HepG2 (cell line): ENCODE measurements at regions not wholly inside any gene's neighbourhood (a gene's known extent, or its start where the extent isn't known, plus 50 kb on each side); places are given as distances from the start of the nearest gene placed in this dataset.
A peak's percentile ranks its signal among the peaks of the same experiment; 100 is the strongest.

Experiments used
- ATAC-seq: fragments of 200-7000 bp; cut with Tn5 transposase; 3 replicates; pipeline ENCODE4 v1.9.1; 2020; ENCODE audit warnings: mild to moderate bottlenecking, moderate library complexity
- BruUV-seq: library from RNA; stranded (reverse); fragments of 400-500 nt; replicated peaks from 2 replicates; lab custom pipeline; 2021; lab: Mats Ljungman, UMichigan
- CTCF ChIA-PET: fragments of 300-600 bp; formaldehyde crosslinking; extraction: SDS; loops from one replicate; lab custom pipeline; 2021; ENCODE audit warnings: low total read pairs, inconsistent platforms, low intra/inter-chr PET ratio; lab: Yijun Ruan, JAX
- POLR2A ChIA-PET: fragments of 350-600 bp; sonication (Branson Sonifier 250); formaldehyde crosslinking; loops from one replicate; lab custom pipeline; 2020; ENCODE audit warnings: antibody characterized with exemption, inconsistent platforms; lab: Yijun Ruan, JAX
- DNase-seq: peaks from one replicate; pipeline ENCODE4 v3.0.0-alpha.2; 2015; ENCODE audit warnings: low spot score
- FAIRE-seq: peaks from 3 replicates; lab custom pipeline; 2011; peaks lifted over from hg19 to GRCh38; lab: Jason Lieb, UNC
- H2AFZ ChIP-seq: one replicate; pipeline ENCODE4 v1.6.1; 2011; ENCODE audit warnings: low read length, inconsistent platforms
- H3K27ac ChIP-seq: fragments of 300-600 bp; 3 replicates; pipeline ENCODE4 v1.8.0; 2011; ENCODE audit warnings: mixed run types, mild to moderate bottlenecking, mixed read lengths, low read length, inconsistent platforms; ENCODE audit not compliant: insufficient read depth; ENCODE audit errors: extremely low read length
- H3K27me3 ChIP-seq, 2 experiments: fragments of 200-600 bp in 1 of 2; 2 replicates in 1 of 2; 3 replicates in 1 of 2; pipeline versions ENCODE4 v1.6.0 to v1.8.0; 2011; ENCODE audit warnings: low read length in 2 of 2, mild to moderate bottlenecking in 2 of 2, moderate library complexity in 2 of 2, inconsistent platforms in 1 of 2; ENCODE audit not compliant: insufficient read depth in 2 of 2, control insufficient read depth in 1 of 2
- H3K36me3 ChIP-seq, 2 experiments: fragments of 200-600 bp in 1 of 2; replicated peaks in 1 of 2; 2 replicates in 1 of 2; 3 replicates in 1 of 2; pipeline versions ENCODE4 v1.5.1 to v1.8.0; 2011; ENCODE audit warnings: low read length in 2 of 2, inconsistent platforms in 1 of 2; ENCODE audit not compliant: insufficient read depth in 2 of 2, control insufficient read depth in 1 of 2
- H3K4me1 ChIP-seq: 2 replicates; pipeline ENCODE4 v1.5.1; 2012; ENCODE audit warnings: low read length, inconsistent platforms; ENCODE audit not compliant: insufficient read depth
- H3K4me2 ChIP-seq: 2 replicates; pipeline ENCODE4 v1.6.0; 2011; ENCODE audit warnings: low read depth, low read length, inconsistent platforms
- H3K4me3 ChIP-seq, 3 experiments: fragments of 200-600 bp in 1 of 3; sonication (generic), shearing (Covaris generic) in 1 of 3; replicated peaks in 1 of 3; 2 replicates each; pipeline ENCODE4 v1.5.1; 2011 to 2016; ENCODE audit warnings: low read length in 3 of 3, inconsistent platforms in 2 of 3, low read depth in 2 of 3, mild to moderate bottlenecking in 2 of 3, control low read depth in 1 of 3, mixed read lengths in 1 of 3; ENCODE audit not compliant: insufficient read depth in 1 of 3
- H3K79me2 ChIP-seq: one replicate; pipeline ENCODE4 v1.6.1; 2011; ENCODE audit warnings: low read length, inconsistent platforms; ENCODE audit not compliant: insufficient read depth
- H3K9ac ChIP-seq: 2 replicates; pipeline ENCODE4 v1.6.0; 2011; ENCODE audit warnings: mild to moderate bottlenecking, low read depth, low read length, inconsistent platforms; ENCODE audit not compliant: insufficient read depth
- H3K9me3 ChIP-seq: 2 replicates; pipeline ENCODE4 v1.5.1; 2012; ENCODE audit warnings: mild to moderate bottlenecking, low read length
- H4K20me1 ChIP-seq: 2 replicates; pipeline ENCODE4 v1.6.0; 2011; ENCODE audit warnings: inconsistent platforms, mild to moderate bottlenecking, low read length, moderate library complexity; ENCODE audit not compliant: insufficient read depth
- FOSL2 ChIP-seq: sonication (generic); formaldehyde crosslinking; IDR thresholded peaks from 2 replicates; pipeline ENCODE4 v1.4.0; 2020; ENCODE audit warnings: missing genetic modification reagents
- HMGXB3 ChIP-seq: sonication (generic); formaldehyde crosslinking; IDR thresholded peaks from 2 replicates; pipeline ENCODE4 v1.4.0; 2020; ENCODE audit warnings: missing genetic modification reagents, borderline replicate concordance
- WGBS: methylation state at CpG from one replicate; pipeline ENCODE4 v1.1.6; 2017; ENCODE audit warnings: low lambda C conversion rate; 5-methylcytosine and 5-hydroxymethylcytosine counted together
- in situ Hi-C: cut with HindIII; loops from 2 replicates; pipeline ENCODE4 v1.10.0; 2017; ENCODE audit warnings: low pct_unique_long_range_greater_than_20kb; ENCODE audit not compliant: extremely low pct_ligation_motif_present
- intact Hi-C: fragments of 100-400 bp; cut with micrococcal nuclease; formaldehyde crosslinking; loops from one replicate; pipeline ENCODE4 v1.10.0; 2022; ENCODE audit not compliant: unreplicated experiment

- H3K27me3 ChIP-seq: no peaks in the 10 kb centered on the region; a peak in 1 of 5 replicates
- FAIRE-seq: no peak
- H2AFZ ChIP-seq: no peak overlapping the region
- in situ Hi-C loops (no loop called here), intact Hi-C loops (loop anchor here (10.0 kb wide), 1 partner anchor 387 kb away; no protein-coding TSS in a partner anchor)
- ChIA-PET CTCF (no interaction called here), POLR2A (no interaction called here)
- no peaks in the 10 kb centered on the region for H3K36me3 ChIP-seq
- DNase-seq: peak; percentile 25
- no peaks in the 10 kb centered on the region for H4K20me1 ChIP-seq
- BruUV-seq: no TSS peak
- H3K4me2 ChIP-seq: no peak overlapping the region
- H3K79me2 ChIP-seq: no peaks in the 10 kb centered on the region
- H3K4me3 ChIP-seq: no peak overlapping the region
- WGBS: 66% methylated on average over 13 of the region's 16 CpGs
- TF ChIP-seq FOSL2 (CRISPR knock-in tag): peak; percentile 80
- no peak for TF ChIP-seq HMGXB3 (CRISPR knock-in tag)
- no peak for ATAC-seq
- H3K9ac ChIP-seq: no peak overlapping the region
- no peaks in the 10 kb centered on the region for H3K9me3 ChIP-seq
- H3K27ac ChIP-seq: no peak overlapping the region
- H3K4me1 ChIP-seq: peaks cover 60% of the 10 kb centered on the region
Measured at GRCh38 chr10:43867667-43868565, 219.2 kb upstream of the ZNF32 start.
